Left kidney (tissue), 1 donor: ENCODE measurements at regions not wholly inside any gene's neighbourhood (a gene's known extent, or its start where the extent isn't known, plus 50 kb on each side); places are given as distances from the start of the nearest gene placed in this dataset.
"Not testable (repeated sequence)": the region's sequence is repeated elsewhere in the genome, so short reads cannot be mapped to it uniquely, and the experiment has no call there.

ENCODE experiments used
- DNase-seq: peaks from one replicate; pipeline ENCODE4 v3.0.0-alpha.2; 2013

DNA sequence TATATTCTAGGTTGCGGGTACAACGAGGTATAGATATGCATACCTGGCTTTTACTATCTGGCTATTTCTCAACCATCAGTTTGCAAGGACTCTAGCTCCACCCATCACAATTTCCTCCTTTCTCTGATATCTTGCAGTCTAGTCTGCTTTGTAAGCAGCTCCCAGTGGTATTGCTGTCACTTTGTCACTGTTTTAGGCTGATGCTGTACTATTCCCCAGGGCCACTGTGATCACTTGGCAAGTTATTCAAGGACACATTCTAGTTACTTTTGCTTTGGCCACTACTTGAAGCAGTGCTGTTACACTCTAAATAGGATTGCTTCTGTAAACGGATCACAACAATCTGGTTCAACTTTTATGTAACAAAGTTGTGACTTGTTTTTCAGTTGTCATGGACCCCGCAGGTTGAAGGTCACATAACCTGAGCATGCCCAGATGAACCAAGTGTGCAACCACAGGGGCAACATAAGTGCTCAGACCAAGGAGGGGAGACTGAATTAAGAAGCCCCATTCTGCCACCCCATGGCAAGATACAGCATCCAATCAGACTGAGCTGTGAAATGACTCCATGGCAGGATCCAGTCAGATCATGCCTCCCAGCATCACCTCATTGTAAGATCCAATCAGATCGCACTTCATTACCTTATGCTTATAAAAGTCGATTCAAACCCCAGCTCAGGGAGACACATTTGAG is 588.4 kb upstream of the CITED2 start:
- no peak for DNase-seq

DNA sequence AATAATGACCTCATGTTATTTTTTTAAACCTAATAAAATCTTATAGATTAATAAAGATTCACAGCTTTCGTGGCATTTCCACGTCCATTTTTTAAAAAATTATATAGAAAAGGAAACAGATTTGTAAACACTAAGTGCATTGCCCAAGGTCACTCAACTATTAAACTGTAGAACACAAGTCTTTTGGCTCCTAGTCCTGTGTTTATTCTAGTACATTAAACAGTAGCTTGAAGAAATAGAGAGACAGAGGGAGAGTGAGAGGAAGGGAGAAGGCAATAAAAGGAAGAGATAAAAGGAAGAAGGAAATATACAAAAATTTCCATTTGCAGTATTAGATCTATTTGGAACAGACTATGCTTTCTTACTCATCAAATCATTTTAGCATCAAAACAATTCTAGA is 586.7 kb upstream of the CITED2 start:
- DNase-seq, result no peak

DNA sequence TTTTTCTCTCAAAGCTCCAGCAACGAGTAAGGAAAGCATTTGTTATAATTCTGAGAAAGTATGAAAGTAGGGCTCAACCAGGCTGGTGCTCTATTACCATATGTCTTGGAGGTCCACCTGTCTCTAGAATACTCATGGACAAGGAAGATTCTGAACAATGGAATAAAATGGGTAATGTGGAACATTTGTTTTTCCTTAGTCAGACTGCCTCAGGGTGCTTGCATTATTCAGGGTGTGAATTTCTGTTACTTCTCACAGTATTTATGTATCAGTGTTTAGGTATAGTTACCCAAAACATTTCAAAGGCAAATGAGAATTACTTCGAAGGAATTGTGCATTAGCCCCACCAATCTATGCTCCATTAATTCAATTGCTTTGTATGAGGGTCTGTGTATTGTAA is 586.2 kb upstream of the CITED2 start:
- no peak for DNase-seq

DNA sequence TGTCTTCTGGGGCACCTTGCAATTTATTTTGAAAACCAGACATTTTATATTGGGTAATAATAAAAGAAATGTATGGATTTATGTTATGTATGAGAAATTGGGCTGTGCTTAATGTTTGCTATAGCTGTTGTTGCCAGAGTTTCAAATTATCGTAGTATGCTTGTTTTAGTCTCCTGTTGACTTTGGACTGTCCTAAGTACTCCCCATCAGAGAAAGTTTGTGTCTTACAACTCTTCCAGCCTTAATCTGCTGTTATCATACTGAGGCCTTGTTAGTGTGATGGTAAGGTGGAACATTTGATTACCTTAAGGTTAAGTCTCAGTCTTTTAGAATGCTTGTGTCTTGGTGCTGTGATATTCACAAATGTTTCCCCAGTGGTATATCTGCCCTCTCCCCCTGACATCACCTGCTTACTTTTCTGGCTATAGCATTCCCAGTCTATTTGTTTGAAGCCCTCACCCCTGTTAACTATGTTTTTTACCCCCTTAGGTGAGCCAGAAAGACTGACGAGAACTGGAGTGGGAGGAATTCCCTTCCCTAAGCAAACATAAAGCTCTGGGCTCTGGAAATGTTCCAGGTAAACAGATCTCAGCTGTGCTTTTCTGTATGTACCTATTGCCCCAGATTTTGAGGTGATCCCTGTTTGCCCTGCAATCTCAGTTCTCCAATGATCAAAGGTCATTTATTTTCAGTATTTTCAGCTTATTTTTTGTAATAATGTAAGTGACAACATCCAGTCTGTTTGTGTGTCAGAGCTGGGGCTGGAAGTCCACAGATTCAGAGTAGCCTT is 581.1 kb upstream of the CITED2 start:
- no peak for DNase-seq

DNA sequence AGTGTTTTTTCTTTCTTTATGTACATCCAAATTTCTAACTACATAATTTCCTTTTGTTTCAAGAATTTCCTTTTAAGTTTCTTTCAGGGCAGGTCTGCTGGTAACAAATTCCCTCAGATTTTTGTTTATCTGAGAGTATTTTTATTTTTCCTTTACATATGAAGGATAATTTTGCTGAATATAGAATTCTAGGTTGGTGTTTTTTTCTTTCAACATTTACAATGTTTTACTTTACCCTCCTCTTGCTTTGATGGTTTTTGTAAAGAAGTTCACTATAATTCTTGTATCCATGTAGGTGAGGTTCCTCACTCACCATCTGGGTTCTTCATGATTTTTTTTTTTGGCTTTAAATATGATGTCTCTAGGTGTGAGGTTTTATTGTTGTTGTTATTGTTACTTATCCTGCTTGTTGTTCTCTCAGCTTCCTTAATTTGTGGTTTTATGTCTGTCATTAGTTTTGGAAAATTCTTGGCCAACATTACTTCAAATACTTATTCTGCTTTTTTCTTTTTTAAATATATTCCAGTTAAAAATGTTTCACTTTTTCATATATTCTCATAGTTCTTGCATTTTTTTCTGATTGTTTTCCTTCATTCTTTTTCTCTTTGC is 580.1 kb upstream of the CITED2 start:
- no peak for DNase-seq

DNA sequence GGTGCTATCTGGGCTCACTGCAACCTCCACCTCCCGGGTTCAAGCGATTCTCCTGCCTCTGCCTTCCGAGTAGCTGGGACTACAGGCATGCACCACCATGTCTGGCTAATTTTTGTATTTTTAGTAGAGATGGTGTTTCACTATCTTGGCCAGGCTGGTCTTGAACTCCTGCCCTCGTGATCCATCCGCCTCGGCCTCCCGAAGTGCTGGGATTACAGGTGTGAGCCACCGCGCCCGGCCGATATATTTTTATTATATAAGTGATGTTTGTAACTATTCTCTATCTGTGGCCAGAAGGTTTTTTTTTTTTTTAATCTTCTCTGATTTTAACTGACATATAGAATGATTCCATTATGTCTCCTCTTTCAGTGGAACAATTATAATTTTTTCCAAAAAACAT is 579.3 kb upstream of the CITED2 start:
- DNase-seq, result not testable (repeated sequence)

DNA sequence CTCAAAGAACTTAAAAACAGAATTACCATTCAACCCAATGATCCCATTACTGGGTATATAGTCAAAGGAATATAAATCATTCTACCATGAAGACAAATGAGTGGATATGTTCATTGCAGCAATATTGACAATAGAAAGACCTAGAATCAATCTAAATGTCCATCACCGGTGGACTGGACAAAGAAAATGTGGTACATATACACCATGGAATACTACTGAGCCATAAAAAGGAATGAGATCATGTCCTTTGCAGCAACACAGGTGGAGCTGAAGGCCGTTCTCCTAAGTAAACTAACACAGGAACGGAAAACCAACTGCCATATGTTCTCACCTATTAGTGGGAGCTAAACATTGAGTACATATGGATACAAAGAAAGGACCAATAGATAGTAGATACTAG is 576.7 kb upstream of the CITED2 start:
- no peak for DNase-seq

DNA sequence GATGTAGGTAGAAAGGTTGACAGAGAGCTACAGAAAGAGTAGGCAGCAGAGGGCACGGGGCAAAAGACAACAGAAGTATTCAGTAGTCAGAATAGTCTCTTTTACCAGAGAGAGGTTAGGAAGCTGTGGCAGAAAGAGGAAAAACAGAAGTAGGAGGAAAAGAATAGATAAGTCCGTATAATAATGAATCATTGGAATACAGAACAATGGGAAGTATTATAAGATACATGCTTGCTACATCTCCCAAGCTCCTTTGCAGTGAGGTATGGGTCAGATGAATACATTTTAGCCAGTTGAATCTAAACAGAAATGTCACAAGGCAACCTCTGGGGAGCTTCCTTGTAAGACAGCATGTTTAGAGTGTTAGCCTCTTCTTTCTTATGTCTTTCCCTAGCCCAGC is 570.5 kb upstream of the CITED2 start:
- no peak for DNase-seq

DNA sequence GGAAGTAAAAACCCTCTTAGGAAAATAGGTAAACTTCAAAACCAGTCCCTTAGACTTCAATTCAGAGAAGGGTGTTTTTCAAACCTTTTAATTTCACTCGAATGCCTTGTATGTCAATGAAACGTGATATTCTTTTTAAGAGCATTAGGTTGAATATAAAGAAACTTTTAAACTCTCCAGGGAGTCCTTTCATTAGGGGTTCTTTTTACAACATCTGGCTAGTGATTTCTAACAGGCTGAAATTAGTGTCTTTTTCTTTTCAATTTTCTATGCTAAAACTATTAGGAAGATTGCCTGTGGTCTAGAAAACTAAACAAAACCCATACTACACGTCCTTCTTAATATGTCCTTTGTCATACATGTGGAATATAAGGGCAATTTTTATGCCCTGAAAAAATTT is 569.7 kb upstream of the CITED2 start:
- DNase-seq, result no peak

DNA sequence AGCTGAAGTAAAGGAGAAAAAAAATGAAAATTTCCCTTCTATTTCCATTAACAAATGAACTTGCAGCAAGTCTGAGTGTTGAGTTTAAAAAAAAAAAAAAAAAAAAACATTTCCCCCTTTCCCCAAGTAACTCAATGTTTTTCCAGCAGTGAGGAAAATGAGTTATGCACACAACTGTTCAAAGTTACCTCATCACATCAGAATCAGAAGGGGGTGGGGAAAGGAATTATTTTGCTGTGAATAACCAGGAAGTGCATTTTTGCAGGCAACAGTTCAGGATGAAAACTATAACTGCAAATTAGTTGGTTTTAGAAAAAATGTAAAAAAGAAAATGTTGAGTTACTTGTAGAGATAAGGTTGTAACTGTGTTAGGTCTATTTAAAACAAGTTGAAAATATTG is 568.9 kb upstream of the CITED2 start:
- DNase-seq, result peak; percentile 60

DNA sequence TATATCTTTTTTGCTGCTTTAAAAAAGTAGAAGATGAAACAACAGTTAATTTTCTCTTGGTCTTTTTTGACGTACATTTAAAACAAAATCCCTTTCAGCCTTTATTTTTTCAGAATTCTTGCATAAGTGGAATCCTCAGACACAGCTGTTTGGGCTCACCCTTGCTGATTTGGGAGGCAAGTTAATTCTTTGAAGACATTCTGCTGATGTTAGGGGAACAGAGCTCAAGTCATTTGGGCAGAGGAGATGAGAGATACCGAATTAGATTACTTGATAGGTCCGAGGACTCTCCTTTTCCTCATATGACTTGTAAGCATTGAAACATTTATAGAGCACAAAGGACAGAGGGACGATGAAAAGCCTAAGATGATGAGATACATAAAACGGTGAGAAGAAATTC is 567.9 kb upstream of the CITED2 start:
- DNase-seq, result no peak

DNA sequence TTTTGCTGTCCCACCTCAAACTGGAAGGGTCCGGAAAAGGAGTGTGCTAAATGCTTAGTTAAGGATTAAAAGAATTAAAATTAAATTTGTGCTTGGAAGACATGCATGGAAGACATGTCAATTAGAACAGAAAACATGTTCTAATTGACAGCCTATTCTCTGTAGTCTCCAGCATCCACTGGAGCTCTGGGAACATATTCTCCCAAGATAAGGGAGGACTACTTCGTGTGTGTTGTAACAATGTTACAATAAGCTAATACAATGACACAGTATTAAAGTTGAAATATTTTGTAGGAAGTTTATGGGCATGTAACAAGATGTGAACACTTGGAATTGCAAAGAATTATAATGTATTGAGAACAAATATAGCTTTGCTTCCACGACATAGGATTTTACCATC is 567.4 kb upstream of the CITED2 start:
- DNase-seq, result no peak

DNA sequence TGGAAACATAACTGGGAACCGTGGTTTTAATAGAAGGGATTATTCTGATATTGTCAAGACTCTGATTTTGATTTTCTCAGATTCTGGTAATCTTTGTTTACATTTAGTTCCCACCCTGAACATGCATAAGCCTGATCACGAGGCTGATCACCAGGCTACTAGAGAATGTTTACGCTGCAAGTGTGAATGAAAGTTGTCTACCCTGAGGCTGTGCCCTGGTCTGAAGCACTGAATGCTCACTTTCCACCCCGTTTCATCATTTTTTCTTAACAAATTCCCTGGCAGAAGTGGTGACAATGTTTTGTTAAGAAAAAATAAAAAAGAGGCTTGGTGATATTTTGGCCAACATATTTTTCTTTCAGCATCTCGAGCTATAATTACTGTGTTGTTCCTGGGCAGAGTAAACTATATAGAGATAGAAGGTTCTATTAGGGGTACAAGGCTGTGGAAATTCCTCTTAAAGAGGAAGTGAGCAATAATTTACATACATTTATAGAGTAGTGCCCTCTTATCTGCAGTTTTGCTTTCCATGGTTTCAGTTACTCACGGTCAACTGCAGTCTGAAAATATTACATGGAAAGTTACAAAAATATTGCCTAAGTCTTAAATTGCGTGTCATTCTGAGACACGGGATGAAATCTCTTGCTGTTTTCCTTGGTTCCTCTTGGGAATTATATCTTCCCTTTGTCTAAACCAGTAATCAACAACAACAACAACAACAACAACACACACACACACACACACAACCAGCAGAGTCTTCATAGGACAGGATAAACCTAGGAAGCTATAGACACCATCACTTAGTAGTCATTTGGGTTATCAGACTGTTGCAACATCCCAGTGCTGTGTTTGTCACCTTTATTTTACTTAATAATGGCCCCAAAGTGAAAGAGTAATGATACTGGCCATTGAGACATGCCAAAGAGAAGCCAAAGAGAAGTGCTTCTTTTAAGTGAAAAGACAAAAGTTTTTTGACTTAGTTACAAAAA is 566.6 kb upstream of the CITED2 start:
- no peak for DNase-seq

DNA sequence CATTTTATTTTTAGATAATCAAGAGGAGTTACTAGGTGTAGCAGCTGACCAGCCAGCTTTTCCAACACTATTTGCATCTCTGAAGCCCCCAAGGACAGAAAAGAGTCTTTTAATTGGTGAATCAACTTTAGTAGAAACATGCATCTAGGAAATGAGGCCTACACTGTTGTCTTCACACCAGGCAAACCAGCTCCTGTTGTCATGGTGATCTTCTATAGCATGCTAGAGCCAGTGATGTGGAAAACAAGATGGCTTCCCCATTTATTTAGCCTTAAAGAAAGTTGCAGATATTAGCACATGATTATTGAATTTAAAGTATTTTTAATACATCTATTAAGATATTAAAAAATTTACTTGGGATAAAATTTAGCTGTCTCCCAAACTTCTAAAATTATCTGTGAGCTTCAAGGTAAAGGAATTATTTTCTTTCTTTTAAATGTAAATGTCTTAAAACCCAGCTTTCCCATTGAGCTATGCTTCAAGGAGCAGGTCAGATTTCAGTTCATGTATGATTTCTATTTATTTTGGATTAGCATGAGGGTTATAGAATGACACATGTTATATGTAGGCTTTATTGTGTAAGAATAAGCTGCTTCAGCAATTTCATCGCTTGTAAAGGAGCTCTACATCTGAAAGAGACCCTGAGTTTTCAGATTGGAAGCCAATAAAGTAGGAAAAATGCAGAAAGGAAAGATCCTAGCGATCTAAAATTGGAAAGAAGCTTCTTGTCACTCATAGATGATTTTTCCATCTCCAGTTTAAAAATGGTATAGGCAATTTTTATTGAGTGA is 564.9 kb upstream of the CITED2 start:
- no peak for DNase-seq

DNA sequence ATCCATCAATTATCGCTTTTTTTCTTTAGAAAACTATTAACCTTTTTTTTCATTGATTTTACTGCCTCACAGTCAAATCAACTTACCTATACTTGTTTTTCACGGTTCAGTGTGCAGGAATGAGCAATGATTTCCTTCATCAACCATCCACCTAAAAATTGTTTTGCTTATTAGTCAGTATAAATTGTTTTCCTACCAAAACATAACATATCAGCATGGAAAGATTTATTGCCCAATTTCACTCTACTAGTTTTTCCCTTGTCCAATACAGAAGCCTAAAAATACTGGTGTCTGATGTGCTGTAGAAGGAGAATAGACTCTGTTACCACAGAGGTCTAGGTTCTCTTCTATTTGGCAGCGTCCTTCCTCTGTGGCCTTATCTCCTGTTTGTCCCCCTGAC is 558.2 kb upstream of the CITED2 start:
- DNase-seq, result no peak

DNA sequence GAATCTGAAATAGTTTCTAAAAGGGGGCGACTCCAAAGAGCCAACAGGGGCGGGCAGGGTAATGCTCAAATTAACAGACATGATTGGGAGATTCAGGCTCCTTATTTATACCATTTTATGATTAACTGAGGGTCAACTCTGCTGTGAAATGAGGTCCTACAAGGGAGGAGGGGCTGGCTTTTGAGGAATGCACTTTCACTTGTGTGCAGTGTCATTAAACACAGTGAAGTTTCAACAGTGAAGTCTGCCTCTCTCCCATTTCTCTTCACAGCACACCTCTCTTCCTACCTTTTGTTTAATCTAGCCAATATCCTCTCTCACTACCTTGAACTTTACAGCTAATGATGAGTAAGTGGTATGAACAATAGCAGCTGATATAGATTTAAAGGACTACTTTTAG is 557.3 kb upstream of the CITED2 start:
- DNase-seq, result no peak

DNA sequence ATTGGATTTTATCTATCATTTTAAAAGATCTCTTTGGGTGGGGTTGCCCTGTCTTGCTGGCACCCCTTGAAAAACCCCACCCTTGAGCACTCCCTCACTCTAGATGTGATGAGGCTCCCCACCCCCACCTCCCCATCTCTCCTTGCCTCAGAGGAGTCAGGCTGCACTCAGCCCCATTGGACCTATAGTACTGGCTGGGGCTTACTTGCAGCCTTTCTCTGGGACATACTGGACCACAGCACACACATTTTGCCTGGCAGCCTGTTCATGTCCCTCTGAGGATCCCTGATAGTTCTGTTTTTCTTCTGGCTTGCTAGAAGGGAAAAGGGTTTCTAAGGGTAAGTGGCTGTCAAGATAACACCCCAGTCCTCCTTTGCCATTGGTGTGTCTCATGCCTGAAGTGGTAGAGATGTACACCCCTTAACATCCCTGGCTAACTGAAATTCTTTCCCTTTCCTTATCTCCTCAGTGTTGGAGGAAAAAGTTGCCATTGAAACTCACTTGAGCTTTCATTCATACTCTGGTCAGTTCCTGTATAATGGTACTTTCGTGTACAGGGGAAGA is 553.4 kb upstream of the CITED2 start:
- DNase-seq, result no peak

DNA sequence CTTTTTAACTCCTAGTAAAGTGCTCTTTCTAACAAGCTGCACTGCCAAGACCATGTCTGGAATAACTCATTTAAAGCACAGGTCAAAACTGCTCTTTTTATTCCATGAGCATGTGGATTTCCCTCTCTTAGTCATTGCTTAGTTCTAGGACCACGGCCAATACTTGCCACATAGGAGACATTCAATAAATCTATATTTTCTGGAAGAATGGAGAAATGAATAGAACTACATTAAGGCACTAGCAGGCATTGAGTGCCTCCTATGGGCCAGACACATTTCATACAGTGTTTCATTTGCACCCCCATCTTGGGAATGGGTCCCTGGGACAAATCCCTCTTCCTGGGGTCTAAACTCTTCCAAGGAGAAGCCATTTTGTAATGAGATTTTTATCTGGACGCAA is 552.8 kb upstream of the CITED2 start:
- no peak for DNase-seq

DNA sequence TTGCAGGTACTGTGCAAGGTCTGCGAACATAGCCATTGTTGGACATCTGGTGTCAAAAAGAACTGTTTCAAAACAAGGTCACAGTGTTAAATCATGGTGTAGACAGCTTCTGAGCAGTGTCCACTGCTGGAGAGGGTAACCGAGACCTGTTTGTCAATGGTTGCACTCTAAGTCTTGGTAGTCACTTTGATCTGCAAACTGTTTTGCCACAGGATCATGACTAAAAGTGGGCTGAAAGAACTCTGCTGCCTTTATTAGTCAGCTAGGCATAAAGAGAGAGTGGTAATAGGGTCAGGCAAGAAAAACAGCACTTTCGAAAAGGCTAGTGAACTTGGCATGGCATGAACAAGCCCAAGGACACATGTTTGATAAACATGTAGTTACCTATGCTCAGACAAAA is 552.3 kb upstream of the CITED2 start:
- DNase-seq, result no peak

DNA sequence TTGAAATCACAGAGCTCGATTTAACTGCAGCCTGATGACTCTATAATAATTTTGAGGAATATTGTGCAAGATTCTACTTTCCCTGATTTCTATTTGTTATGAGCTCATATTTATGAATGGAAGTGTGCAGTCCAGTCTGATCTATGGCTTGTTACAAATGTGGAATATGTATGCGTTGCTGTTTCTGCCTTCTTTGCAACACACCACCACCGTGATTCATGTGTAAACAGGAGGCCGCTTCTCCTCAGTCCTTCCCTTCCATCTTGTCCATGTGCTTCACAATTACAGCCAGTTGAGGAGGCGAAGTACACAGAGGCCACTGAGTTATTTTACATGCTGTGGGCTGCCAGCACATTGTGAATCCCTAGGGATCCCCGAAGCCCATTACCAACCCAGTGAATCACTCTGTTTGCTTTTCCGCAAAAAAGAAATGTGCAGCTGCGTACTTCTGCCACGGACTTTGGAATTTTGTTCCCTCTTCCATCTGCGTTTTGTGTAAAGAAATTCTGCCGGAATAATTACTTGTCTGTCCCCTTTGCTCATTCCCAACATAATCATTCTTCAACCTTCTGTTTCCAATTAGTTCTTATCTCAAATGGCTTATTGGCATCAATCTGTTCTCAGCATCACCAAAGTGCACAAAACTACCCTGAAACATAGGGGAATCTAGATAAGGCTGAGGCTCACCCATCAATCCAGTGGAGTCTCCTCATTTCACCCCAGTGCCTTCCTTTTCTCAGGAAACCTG is 551.6 kb upstream of the CITED2 start:
- DNase-seq, result no peak
